IMR-90 (cell line): ENCODE measurements at regions not wholly inside any gene's neighbourhood (a gene's known extent, or its start where the extent isn't known, plus 50 kb on each side); places are given as distances from the start of the nearest gene placed in this dataset.

Source experiments
- ATAC-seq: fragments of 200-7000 bp; cut with Tn5 transposase; 2 replicates; pipeline ENCODE4 v1.9.1; 2020; ENCODE audit warnings: low read depth, mild to moderate bottlenecking, moderate library complexity
- BruUV-seq: library from RNA; stranded (reverse); fragments of 400-500 nt; replicated peaks from 2 replicates; lab custom pipeline; 2021; lab: Mats Ljungman, UMichigan
- CTCF ChIA-PET: fragments of 300-600 bp; formaldehyde crosslinking; extraction: SDS; loops from one replicate; lab custom pipeline; 2021; ENCODE audit warnings: antibody characterized with exemption; lab: Yijun Ruan, JAX
- POLR2A ChIA-PET: fragments of 300-600 bp; sonication (Branson Sonifier 250); formaldehyde crosslinking; loops from one replicate; lab custom pipeline; 2022; ENCODE audit warnings: antibody characterized with exemption; ENCODE audit not compliant: unreplicated experiment; lab: Charles Lee
- DNase-seq: peaks from one replicate; pipeline ENCODE4 v3.0.0; 2013
- H2AFZ ChIP-seq: replicated peaks from 2 replicates; pipeline ENCODE3; 2013; ENCODE audit warnings: low read length, mild to moderate bottlenecking; ENCODE audit not compliant: poor library complexity
- H2AK5ac ChIP-seq: 2 replicates; pipeline ENCODE4 v1.6.1; 2013; ENCODE audit warnings: low read depth, low read length, inconsistent platforms
- H2AK9ac ChIP-seq: replicated peaks from 2 replicates; pipeline ENCODE3; 2013; ENCODE audit warnings: mild to moderate bottlenecking, low read depth, low read length, moderate library complexity; ENCODE audit not compliant: poor library complexity
- H2BK120ac ChIP-seq: 2 replicates; pipeline ENCODE4 v1.6.1; 2013; ENCODE audit warnings: low read depth, low read length, inconsistent platforms
- H2BK15ac ChIP-seq: 3 replicates; pipeline ENCODE4 v1.6.1; 2013; ENCODE audit warnings: low read depth, low read length, inconsistent platforms
- H2BK20ac ChIP-seq: 2 replicates; pipeline ENCODE4 v1.6.1; 2013; ENCODE audit warnings: low read depth, mild to moderate bottlenecking, inconsistent platforms, low read length, moderate library complexity
- H2BK5ac ChIP-seq: 2 replicates; pipeline ENCODE4 v1.6.1; 2013; ENCODE audit warnings: mild to moderate bottlenecking, low read depth, low read length, inconsistent platforms; ENCODE audit not compliant: poor library complexity, severe bottlenecking
- H3K14ac ChIP-seq: replicated peaks from 2 replicates; pipeline ENCODE4 v1.6.1; 2013; ENCODE audit warnings: low read depth, low read length, inconsistent platforms
- H3K18ac ChIP-seq: 2 replicates; pipeline ENCODE4 v1.6.1; 2013; ENCODE audit warnings: low read depth, low read length, control low read depth
- H3K23ac ChIP-seq: 2 replicates; pipeline ENCODE4 v1.6.1; 2013; ENCODE audit warnings: low read depth, low read length, inconsistent platforms
- H3K27ac ChIP-seq: 2 replicates; pipeline ENCODE4 v1.5.1; 2013; ENCODE audit warnings: mild to moderate bottlenecking, control low read depth, low read length; ENCODE audit not compliant: insufficient read depth
- H3K27me3 ChIP-seq: 2 replicates; pipeline ENCODE4 v1.6.1; 2013; ENCODE audit warnings: low read length; ENCODE audit not compliant: control insufficient read depth, insufficient read depth
- H3K36me3 ChIP-seq: 2 replicates; pipeline ENCODE4 v1.6.1; 2013; ENCODE audit warnings: low read length, mixed read lengths; ENCODE audit not compliant: control insufficient read depth, insufficient read depth
- H3K4ac ChIP-seq: 2 replicates; pipeline ENCODE4 v1.6.1; 2013; ENCODE audit warnings: low read depth, low read length, inconsistent platforms
- H3K4me1 ChIP-seq: 2 replicates; pipeline ENCODE4 v1.6.1; 2013; ENCODE audit warnings: low read length, mixed read lengths; ENCODE audit not compliant: control insufficient read depth, insufficient read depth
- H3K4me2 ChIP-seq: 2 replicates; pipeline ENCODE4 v1.6.1; 2013; ENCODE audit warnings: low read depth, mild to moderate bottlenecking, control low read depth, low read length, moderate library complexity
- H3K4me3 ChIP-seq: 2 replicates; pipeline ENCODE4 v1.5.1; 2013; ENCODE audit warnings: low read depth, mild to moderate bottlenecking, control low read depth, low read length, moderate library complexity; ENCODE audit not compliant: insufficient read depth
- H3K56ac ChIP-seq: 2 replicates; pipeline ENCODE4 v1.6.1; 2013; ENCODE audit warnings: low read length, inconsistent platforms; ENCODE audit not compliant: insufficient read depth; ENCODE audit errors: extremely low read depth
- H3K79me1 ChIP-seq, 2 experiments: 2 replicates each; pipeline ENCODE4 v1.6.1; 2013; ENCODE audit warnings: low read length in 2 of 2, inconsistent platforms in 1 of 2, low read depth in 1 of 2
- H3K9ac ChIP-seq: 2 replicates; pipeline ENCODE4 v1.6.1; 2013; ENCODE audit warnings: low read depth, low read length, control low read depth
- H3K9me1 ChIP-seq: 2 replicates; pipeline ENCODE4 v1.6.1; 2013; ENCODE audit warnings: low read length, inconsistent platforms; ENCODE audit not compliant: insufficient read depth
- H3K9me3 ChIP-seq: 2 replicates; pipeline ENCODE4 v1.6.1; 2013; ENCODE audit warnings: low read length; ENCODE audit not compliant: control insufficient read depth, insufficient read depth
- H4K20me1 ChIP-seq: 2 replicates; pipeline ENCODE4 v1.6.1; 2013; ENCODE audit warnings: low read length, inconsistent platforms; ENCODE audit not compliant: insufficient read depth
- H4K5ac ChIP-seq: 2 replicates; pipeline ENCODE4 v1.6.1; 2013; ENCODE audit warnings: mild to moderate bottlenecking, low read depth, low read length, control low read depth
- H4K8ac ChIP-seq, 2 experiments: 2 replicates each; pipeline ENCODE4 v1.6.1; 2013; ENCODE audit warnings: low read depth in 2 of 2, low read length in 2 of 2, control low read depth in 1 of 2, inconsistent platforms in 1 of 2
- H4K91ac ChIP-seq: 2 replicates; pipeline ENCODE4 v1.6.1; 2013; ENCODE audit warnings: low read depth, low read length, inconsistent platforms; ENCODE audit not compliant: insufficient read depth
- CEBPB ChIP-seq: IDR thresholded peaks from 2 replicates; pipeline ENCODE4 v1.6.1; 2012; ENCODE audit warnings: low read depth, low read length, improper control_type of control experiment
- FOS ChIP-seq: fragments of 150-350 bp; IDR thresholded peaks from 2 replicates; pipeline ENCODE4 v1.6.1; 2016; ENCODE audit warnings: low read depth, low read length
- MAFK ChIP-seq: IDR thresholded peaks from 2 replicates; pipeline ENCODE4 v1.6.1; 2012; ENCODE audit warnings: low read depth, low read length, improper control_type of control experiment
- RAD21 ChIP-seq: IDR thresholded peaks from 2 replicates; pipeline ENCODE4 v1.6.1; 2012; ENCODE audit warnings: low read length, improper control_type of control experiment
- RCOR1 ChIP-seq: IDR thresholded peaks from 2 replicates; pipeline ENCODE4 v1.6.1; 2012; ENCODE audit warnings: mild to moderate bottlenecking, low read length, improper control_type of control experiment; ENCODE audit not compliant: insufficient replicate concordance
- RFX5 ChIP-seq: IDR thresholded peaks from 2 replicates; pipeline ENCODE4 v1.8.0; 2012; ENCODE audit warnings: low read depth, mild to moderate bottlenecking, low read length, moderate library complexity
- WGBS, 2 experiments: methylation state at CpG; one replicate each; pipeline versions ENCODE4 v1.1.5 to v1.1.7; 2013; ENCODE audit warnings: missing lambda C conversion rate in 2 of 2; ENCODE audit not compliant: insufficient read length in 1 of 2; ENCODE audit errors: extremely low coverage in 2 of 2; 5-methylcytosine and 5-hydroxymethylcytosine counted together
- dilution Hi-C: fragments of 300-500 bp; cut with HindIII; formaldehyde crosslinking; loops from one replicate; pipeline ENCODE4 v1.14.3; 2018; ENCODE audit warnings: low sequenced_read_pairs; ENCODE audit not compliant: unreplicated experiment
- in situ Hi-C: fragments of 300-500 bp; cut with MboI; formaldehyde crosslinking; loops from 3 replicates; pipeline ENCODE4 v1.14.3; 2019; ENCODE audit warnings: low sequenced_read_pairs, inconsistent platforms, mixed read lengths
- intact Hi-C: fragments of 100-400 bp; cut with micrococcal nuclease; formaldehyde crosslinking; loops from 2 replicates; pipeline ENCODE4 v1.10.0; 2022

DNA sequence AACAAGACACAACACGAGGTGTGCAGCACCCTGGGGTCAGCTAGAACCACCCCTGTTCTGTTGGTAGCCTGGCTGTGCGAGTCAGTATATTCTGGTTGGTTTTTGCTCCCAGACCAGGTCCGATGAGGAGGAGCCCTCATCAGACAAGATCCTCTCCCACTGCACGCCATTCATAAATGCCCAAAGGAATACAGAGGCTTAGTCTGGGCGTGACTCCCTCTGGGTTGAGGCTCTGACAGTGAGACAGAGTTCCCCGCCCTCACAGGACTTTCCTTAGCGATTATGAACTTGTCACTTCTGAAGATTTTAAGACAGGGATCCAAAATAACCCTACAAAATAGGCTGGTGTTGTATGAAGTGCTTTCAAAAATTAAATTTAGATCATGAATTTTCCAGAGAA is 85.5 kb upstream of the MC2R start:
- no peak overlapping the region for H4K5ac ChIP-seq
- no peak overlapping the region for H2BK120ac ChIP-seq

More for the DNA sequence above, 85.5 kb upstream of the MC2R start:
- Histone ChIP-seq H4K20me1 (no peaks in the 10 kb centered on the region), H3K18ac (no peak overlapping the region), H3K4me2 (no peak overlapping the region), H3K9me1 (no peaks in the 10 kb centered on the region), H3K36me3 (no peaks in the 10 kb centered on the region), H3K79me1 (no peaks in the 10 kb centered on the region), H2BK15ac (no peak overlapping the region), H2BK5ac (no peak overlapping the region), H3K4me1 (no peaks in the 10 kb centered on the region), H3K4ac (no peak overlapping the region), H3K27me3 (no peaks in the 10 kb centered on the region), H3K9me3 (peaks cover 18% of the 10 kb centered on the region), H3K27ac (no peak overlapping the region), H3K9ac (no peak overlapping the region), H2BK20ac (no peak overlapping the region), H2AK9ac (no peak overlapping the region), H2AFZ (no peak overlapping the region), H3K4me3 (no peak overlapping the region), H4K91ac (no peak overlapping the region), H3K56ac (no peak overlapping the region), H4K8ac (no peak overlapping the region), H2AK5ac (no peak overlapping the region), H3K23ac (no peak overlapping the region), H3K14ac (no peak overlapping the region)
- dilution Hi-C loops (no loop called here), in situ Hi-C loops (no loop called here), intact Hi-C loops (no loop called here)
- no TSS peak for BruUV-seq
- CTCF ChIA-PET: no interaction called here
- ATAC-seq (no peak), DNase-seq (no peak)
- POLR2A ChIA-PET: no interaction called here
- WGBS, 2 experiments: 40% methylated on average over 1 of the region's 7 CpGs; no CpG with 5 or more reads in 1 of the 2 experiments
- TF ChIP-seq FOS (no peak), MAFK (no peak), RCOR1 (no peak), CEBPB (no peak), RAD21 (no peak), RFX5 (no peak)
